Osteoblast (primary cell): ENCODE measurements at regions not wholly inside any gene's neighbourhood (a gene's known extent, or its start where the extent isn't known, plus 50 kb on each side); places are given as distances from the start of the nearest gene placed in this dataset.

Source experiments
- DNase-seq: peaks from one replicate; pipeline ENCODE4 v3.0.0; 2011; ENCODE audit warnings: low spot score, mixed read lengths; ENCODE audit not compliant: insufficient read length; ENCODE audit errors: missing footprints
- H2AFZ ChIP-seq: 2 replicates; pipeline ENCODE4 v1.6.0; 2011; ENCODE audit warnings: mild to moderate bottlenecking, low read length
- H3K27ac ChIP-seq: 2 replicates; pipeline ENCODE4 v1.5.1; 2011; ENCODE audit warnings: mild to moderate bottlenecking, low read depth, low read length, moderate library complexity
- H3K27me3 ChIP-seq: 2 replicates; pipeline ENCODE4 v1.6.0; 2012; ENCODE audit warnings: mild to moderate bottlenecking, control low read depth, inconsistent platforms, low read length, moderate library complexity; ENCODE audit not compliant: insufficient read depth
- H3K36me3 ChIP-seq: 2 replicates; pipeline ENCODE4 v1.5.1; 2011; ENCODE audit warnings: mild to moderate bottlenecking, low read length, control low read depth, moderate library complexity; ENCODE audit not compliant: insufficient read depth
- H3K4me1 ChIP-seq: 2 replicates; pipeline ENCODE4 v1.5.1; 2011; ENCODE audit warnings: mild to moderate bottlenecking, low read length, control low read depth, moderate library complexity; ENCODE audit not compliant: insufficient read depth
- H3K4me2 ChIP-seq: 2 replicates; pipeline ENCODE4 v1.6.0; 2011; ENCODE audit warnings: mild to moderate bottlenecking, low read length; ENCODE audit not compliant: insufficient read depth
- H3K4me3 ChIP-seq: fragments of 200-600 bp; sonication (generic); 3 replicates; pipeline ENCODE4 v1.5.1; 2012; ENCODE audit warnings: mild to moderate bottlenecking, low read length, inconsistent platforms; ENCODE audit not compliant: insufficient read depth
- H3K79me2 ChIP-seq: 2 replicates; pipeline ENCODE4 v1.6.0; 2012; ENCODE audit warnings: mild to moderate bottlenecking, low read length, control low read depth, inconsistent platforms; ENCODE audit not compliant: insufficient read depth
- H3K9me3 ChIP-seq: 2 replicates; pipeline ENCODE4 v1.5.1; 2011; ENCODE audit warnings: low read depth, low read length, control low read depth
- H4K20me1 ChIP-seq: 2 replicates; pipeline ENCODE4 v1.6.0; 2012; ENCODE audit warnings: mild to moderate bottlenecking, low read length, control low read depth; ENCODE audit not compliant: insufficient read depth
- CTCF ChIP-seq: IDR thresholded peaks from 2 replicates; pipeline ENCODE4 v1.5.1; 2011; ENCODE audit warnings: mild to moderate bottlenecking, low read depth, low read length, moderate library complexity; ENCODE audit errors: extremely low read depth

DNA sequence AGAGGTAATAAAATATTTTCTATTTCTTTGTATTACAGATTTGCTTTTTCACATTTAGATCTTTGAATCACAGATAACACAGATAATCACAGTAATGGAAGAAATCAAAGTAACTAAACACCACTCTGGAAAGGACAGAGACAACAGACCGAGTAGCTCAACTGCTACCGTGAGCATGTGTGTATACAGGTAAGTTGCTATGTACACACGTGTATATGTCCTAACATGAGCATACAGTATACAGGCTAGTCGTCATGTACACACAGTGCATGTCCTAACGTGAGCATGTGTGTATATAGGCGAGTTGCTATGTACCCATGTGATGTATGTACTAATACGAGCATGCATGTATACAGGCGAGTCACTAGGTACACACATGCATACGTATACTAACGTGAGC is 379.0 kb downstream of the THBS2 start:
- Histone ChIP-seq H3K27me3 (peaks cover 5% of the 10 kb centered on the region), H3K27ac (no peak overlapping the region), H2AFZ (no peak overlapping the region), H3K36me3 (no peaks in the 10 kb centered on the region), H3K4me1 (no peaks in the 10 kb centered on the region), H3K9me3 (no peaks in the 10 kb centered on the region), H3K4me2 (no peak overlapping the region), H3K4me3 (no peak overlapping the region), H4K20me1 (no peaks in the 10 kb centered on the region), H3K79me2 (no peaks in the 10 kb centered on the region)
- no peak for DNase-seq
- TF ChIP-seq CTCF, result no peak

DNA sequence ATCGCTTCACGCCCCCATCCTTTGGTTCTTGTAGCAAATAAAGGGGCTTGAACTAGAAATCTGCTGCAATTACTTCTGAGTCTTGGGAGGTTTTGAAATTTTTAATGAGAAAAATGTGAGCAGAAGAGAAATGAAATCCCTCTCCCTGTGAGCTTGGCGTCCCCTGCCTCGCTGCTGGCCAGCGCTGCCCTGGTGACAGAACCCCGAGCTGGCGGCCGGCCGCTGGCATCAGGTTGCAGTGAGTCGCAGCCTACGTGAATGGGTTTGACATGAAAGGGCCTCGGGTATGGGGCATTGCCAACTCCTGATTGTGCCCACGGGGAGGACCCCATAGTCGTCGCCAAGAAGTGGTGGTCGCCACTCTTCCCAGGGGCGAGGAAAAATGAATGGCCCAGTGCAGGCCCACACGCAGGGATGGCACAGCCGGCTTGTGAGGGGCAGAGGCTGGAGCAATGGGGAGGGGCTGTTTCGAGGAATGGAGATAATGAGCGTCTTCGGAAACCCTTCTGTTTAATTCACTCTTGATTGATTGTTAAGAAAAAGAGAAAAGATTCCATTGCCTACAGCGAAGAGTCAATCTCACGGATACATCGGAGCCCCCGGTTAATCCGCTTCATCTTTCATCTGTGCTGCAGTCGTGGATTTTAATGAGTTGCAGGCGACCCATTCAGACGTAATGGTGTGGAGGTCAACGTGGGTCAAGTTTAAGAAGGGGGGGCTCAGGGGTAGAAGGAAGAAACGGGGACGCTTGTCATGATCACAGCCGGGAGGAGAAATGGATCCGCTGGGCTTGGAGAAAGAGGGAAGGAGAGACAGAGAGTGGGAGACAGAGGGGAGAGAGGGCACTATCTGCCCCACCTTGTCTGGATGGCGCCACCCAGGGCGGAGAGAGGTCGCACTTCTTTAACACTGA is 380.1 kb downstream of the THBS2 start:
- no peak for DNase-seq
- no peak overlapping the region for H3K27ac ChIP-seq
- H3K4me3 ChIP-seq, result no peak overlapping the region
- H3K27me3 ChIP-seq, result peaks cover 5% of the 10 kb centered on the region
- H3K4me1 ChIP-seq, result no peaks in the 10 kb centered on the region
- no peaks in the 10 kb centered on the region for H4K20me1 ChIP-seq
- no peak for TF ChIP-seq CTCF
- no peaks in the 10 kb centered on the region for H3K79me2 ChIP-seq
- H2AFZ ChIP-seq, result no peak overlapping the region
- no peaks in the 10 kb centered on the region for H3K9me3 ChIP-seq
- H3K4me2 ChIP-seq, result no peak overlapping the region
- H3K36me3 ChIP-seq, result no peaks in the 10 kb centered on the region

GRCh38 chr6:168871642-168872315 is 381.9 kb downstream of the THBS2 start:
- Histone ChIP-seq H3K4me1 (no peaks in the 10 kb centered on the region), H3K4me3 (no peak overlapping the region), H3K27ac (no peak overlapping the region), H3K4me2 (no peak overlapping the region), H3K27me3 (peaks cover 5% of the 10 kb centered on the region), H3K36me3 (no peaks in the 10 kb centered on the region), H3K9me3 (no peaks in the 10 kb centered on the region), H3K79me2 (no peaks in the 10 kb centered on the region), H2AFZ (no peak overlapping the region), H4K20me1 (no peaks in the 10 kb centered on the region)
- no peak for DNase-seq
- no peak for TF ChIP-seq CTCF

DNA sequence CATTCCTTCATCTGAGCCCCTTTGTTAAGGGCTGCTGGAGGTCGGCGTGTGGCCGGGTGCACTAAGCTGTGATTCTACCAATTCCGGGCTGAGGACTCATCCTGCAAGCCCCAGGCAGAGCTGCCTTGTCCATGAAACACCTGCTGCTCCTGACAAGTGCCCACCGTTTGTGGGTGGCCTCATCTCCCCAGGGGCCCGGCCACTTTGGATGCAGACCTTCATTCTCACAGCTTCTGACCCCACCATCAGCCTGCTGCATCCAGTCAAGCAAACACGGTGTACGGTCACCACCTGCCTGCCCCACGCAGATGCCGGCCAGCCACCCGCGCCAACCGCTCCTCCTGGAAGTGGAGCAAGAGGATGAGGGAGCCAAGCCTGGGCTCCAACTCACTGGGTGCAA is 382.7 kb downstream of the THBS2 start:
- H3K9me3 ChIP-seq, result no peaks in the 10 kb centered on the region
- H3K79me2 ChIP-seq, result no peaks in the 10 kb centered on the region
- H3K4me2 ChIP-seq, result no peak overlapping the region
- TF ChIP-seq CTCF, result no peak
- H4K20me1 ChIP-seq, result no peaks in the 10 kb centered on the region
- H3K4me3 ChIP-seq, result no peak overlapping the region
- no peak for DNase-seq
- peaks cover 5% of the 10 kb centered on the region for H3K27me3 ChIP-seq
- no peaks in the 10 kb centered on the region for H3K4me1 ChIP-seq
- H3K36me3 ChIP-seq, result no peaks in the 10 kb centered on the region
- H3K27ac ChIP-seq, result no peak overlapping the region
- H2AFZ ChIP-seq, result no peak overlapping the region
